H1 (cell line): ENCODE measurements at regions not wholly inside any gene's neighbourhood (a gene's known extent, or its start where the extent isn't known, plus 50 kb on each side); places are given as distances from the start of the nearest gene placed in this dataset.

Experiments used
- CTCF ChIA-PET: fragments of 300-600 bp; sonication (Branson Sonifier 250); formaldehyde crosslinking; loops from one replicate; lab custom pipeline; 2021; ENCODE audit not compliant: partially characterized antibody; lab: Charles Lee
- POLR2A ChIA-PET: fragments of 300-600 bp; sonication (Branson Sonifier 250); formaldehyde crosslinking; loops from one replicate; lab custom pipeline; 2021; ENCODE audit warnings: inconsistent platforms; ENCODE audit not compliant: partially characterized antibody; lab: Charles Lee
- DNase-seq, 2 experiments: peaks; one replicate each; pipeline versions ENCODE4 v3.0.0 to v3.0.0-alpha.2; 2010 to 2022; ENCODE audit warnings: low spot score in 2 of 2, low read depth in 1 of 2, mixed read lengths in 1 of 2
- FAIRE-seq: peaks from 2 replicates; lab custom pipeline; 2011; peaks lifted over from hg19 to GRCh38; lab: Jason Lieb, UNC
- H2AFZ ChIP-seq: 2 replicates; pipeline ENCODE4 v1.8.1; 2012; ENCODE audit warnings: low read length, inconsistent platforms
- H2AK5ac ChIP-seq: 2 replicates; pipeline ENCODE4 v1.6.1; 2013; ENCODE audit warnings: low read depth, low read length
- H2BK120ac ChIP-seq: replicated peaks from 2 replicates; pipeline ENCODE3; 2013; ENCODE audit warnings: low read depth, low read length, inconsistent platforms
- H2BK12ac ChIP-seq: 2 replicates; pipeline ENCODE4 v1.6.1; 2013; ENCODE audit warnings: low read depth, low read length
- H2BK15ac ChIP-seq: 2 replicates; pipeline ENCODE4 v1.6.1; 2013; ENCODE audit warnings: low read length
- H2BK20ac ChIP-seq: 2 replicates; pipeline ENCODE4 v1.6.1; 2013; ENCODE audit warnings: low read length
- H2BK5ac ChIP-seq: 2 replicates; pipeline ENCODE4 v1.6.1; 2013; ENCODE audit warnings: low read depth, low read length
- H3K14ac ChIP-seq: 2 replicates; pipeline ENCODE4 v1.6.1; 2013; ENCODE audit warnings: inconsistent platforms; ENCODE audit not compliant: insufficient read length
- H3K18ac ChIP-seq: 2 replicates; pipeline ENCODE4 v1.6.1; 2013; ENCODE audit warnings: low read length; ENCODE audit errors: extremely low read depth
- H3K23ac ChIP-seq: 2 replicates; pipeline ENCODE4 v1.6.1; 2013; ENCODE audit warnings: inconsistent platforms; ENCODE audit not compliant: insufficient read length
- H3K23me2 ChIP-seq: 2 replicates; pipeline ENCODE4 v1.6.1; 2013; ENCODE audit warnings: low read depth, low read length
- H3K27ac ChIP-seq: 2 replicates; pipeline ENCODE4 v1.6.1; 2011; ENCODE audit warnings: low read depth, low read length, inconsistent platforms
- H3K27me3 ChIP-seq, 4 experiments: replicated peaks in 1 of 4; 1 replicate in 1 of 4; 2 replicates in 3 of 4; pipeline versions ENCODE4 v1.6.1 to v1.8.1; 2011 to 2013; ENCODE audit warnings: low read length in 3 of 4, mild to moderate bottlenecking in 3 of 4, inconsistent platforms in 2 of 4, mixed read lengths in 2 of 4, moderate library complexity in 1 of 4; ENCODE audit not compliant: control insufficient read depth in 3 of 4, insufficient read depth in 3 of 4; ENCODE audit errors: extremely low read depth in 1 of 4
- H3K36me3 ChIP-seq, 4 experiments: 2 replicates each; pipeline versions ENCODE4 v1.6.1 to v1.8.1; 2011 to 2013; ENCODE audit warnings: mild to moderate bottlenecking in 4 of 4, low read length in 3 of 4, moderate library complexity in 2 of 4, control low read depth in 1 of 4, inconsistent platforms in 1 of 4; ENCODE audit not compliant: insufficient read depth in 4 of 4, control insufficient read depth in 2 of 4
- H3K4ac ChIP-seq: replicated peaks from 2 replicates; pipeline ENCODE3; 2013; ENCODE audit warnings: low read length, low read depth, mixed read lengths, inconsistent platforms; ENCODE audit not compliant: insufficient read length
- H3K4me1 ChIP-seq, 4 experiments: replicated peaks in 1 of 4; 1 replicate in 1 of 4; 2 replicates in 3 of 4; pipeline versions ENCODE4 v1.6.1 to v1.8.1; 2011 to 2013; ENCODE audit warnings: low read length in 3 of 4, inconsistent platforms in 2 of 4, mixed read lengths in 1 of 4; ENCODE audit not compliant: insufficient read depth in 4 of 4, control insufficient read depth in 3 of 4
- H3K4me2 ChIP-seq, 2 experiments: 2 replicates each; pipeline versions ENCODE4 v1.6.1 to v1.8.1; 2011 to 2013; ENCODE audit warnings: low read depth in 2 of 2, low read length in 2 of 2, control low read depth in 1 of 2, inconsistent platforms in 1 of 2, mild to moderate bottlenecking in 1 of 2; ENCODE audit not compliant: insufficient read depth in 1 of 2
- H3K4me3 ChIP-seq, 4 experiments: fragments of 200-600, 300-600 bp in 1 of 4; sonication (generic), shearing (Covaris generic), sonication (Bioruptor Twin) in 1 of 4; 2 replicates each; pipeline versions ENCODE4 v1.5.1 to v1.8.1; 2011 to 2016; ENCODE audit warnings: low read length in 4 of 4, low read depth in 3 of 4, control low read depth in 2 of 4, inconsistent platforms in 2 of 4, mild to moderate bottlenecking in 2 of 4, mixed read lengths in 1 of 4, moderate library complexity in 1 of 4; ENCODE audit not compliant: insufficient read depth in 2 of 4; ENCODE audit errors: extremely low read depth in 1 of 4
- H3K56ac ChIP-seq: replicated peaks from 2 replicates; pipeline ENCODE3; 2013; ENCODE audit warnings: low read depth, mild to moderate bottlenecking, mixed read lengths, low read length, inconsistent platforms; ENCODE audit not compliant: insufficient read length
- H3K79me1 ChIP-seq: 2 replicates; pipeline ENCODE4 v1.6.1; 2013; ENCODE audit warnings: low read depth, low read length, control low read depth
- H3K79me2 ChIP-seq, 2 experiments: 2 replicates each; pipeline versions ENCODE4 v1.6.1 to v1.8.1; 2012 to 2013; ENCODE audit warnings: low read length in 2 of 2, mild to moderate bottlenecking in 2 of 2, inconsistent platforms in 1 of 2; ENCODE audit not compliant: insufficient read depth in 2 of 2, control insufficient read depth in 1 of 2
- H3K9ac ChIP-seq, 4 experiments: replicated peaks in 1 of 4; 1 replicate in 1 of 4; 2 replicates in 3 of 4; pipeline versions ENCODE4 v1.6.1 to v1.8.1; 2011 to 2013; ENCODE audit warnings: low read depth in 3 of 4, low read length in 3 of 4, control low read depth in 2 of 4, mild to moderate bottlenecking in 2 of 4, moderate library complexity in 2 of 4, inconsistent platforms in 1 of 4; ENCODE audit errors: extremely low read depth in 1 of 4
- H3K9me3 ChIP-seq, 2 experiments: 2 replicates each; pipeline versions ENCODE4 v1.6.1 to v1.8.1; 2012 to 2013; ENCODE audit warnings: mild to moderate bottlenecking in 2 of 2, moderate library complexity in 2 of 2, control low read depth in 1 of 2, inconsistent platforms in 1 of 2, low read depth in 1 of 2, low read length in 1 of 2, mixed read lengths in 1 of 2; ENCODE audit not compliant: insufficient read depth in 2 of 2
- H4K20me1 ChIP-seq, 2 experiments: replicated peaks in 1 of 2; 2 replicates each; pipeline versions ENCODE3 to v1.8.1; 2011 to 2013; ENCODE audit warnings: inconsistent platforms in 2 of 2, low read length in 2 of 2, mild to moderate bottlenecking in 1 of 2; ENCODE audit not compliant: insufficient read depth in 2 of 2, control insufficient read depth in 1 of 2
- H4K5ac ChIP-seq: 2 replicates; pipeline ENCODE4 v1.6.1; 2013; ENCODE audit warnings: low read length, low read depth, mixed read lengths, inconsistent platforms; ENCODE audit not compliant: insufficient read length
- H4K8ac ChIP-seq: 2 replicates; pipeline ENCODE4 v1.8.0; 2013; ENCODE audit warnings: mild to moderate bottlenecking, moderate library complexity, low read length, inconsistent platforms; ENCODE audit not compliant: insufficient read depth; ENCODE audit errors: extremely low read depth
- H4K91ac ChIP-seq: replicated peaks from 2 replicates; pipeline ENCODE3; 2013; ENCODE audit warnings: low read length, mixed read lengths, inconsistent platforms; ENCODE audit not compliant: insufficient read length
- ASH2L ChIP-seq: fragments of 200-600, 300-600 bp; sonication (generic); IDR thresholded peaks from one replicate; pipeline ENCODE4 v1.7.1; 2017; ENCODE audit warnings: low read length
- BACH1 ChIP-seq: IDR thresholded peaks from 2 replicates; pipeline ENCODE4 v1.6.1; 2012; ENCODE audit warnings: low read length, improper control_type of control experiment
- BCL11A ChIP-seq, 2 experiments: IDR thresholded peaks; one replicate each; pipeline ENCODE4 v1.6.1; 2011; ENCODE audit warnings: low read depth in 2 of 2, low read length in 2 of 2, mild to moderate bottlenecking in 2 of 2
- CEBPB ChIP-seq: IDR thresholded peaks from 2 replicates; pipeline ENCODE4 v1.6.1; 2012; ENCODE audit warnings: low read depth, low read length
- EP300 ChIP-seq, 2 experiments: IDR thresholded peaks; 1 replicate in 1 of 2; 2 replicates in 1 of 2; pipeline ENCODE4 v1.6.1; 2011 to 2012; ENCODE audit warnings: low read depth in 2 of 2, low read length in 2 of 2, mild to moderate bottlenecking in 2 of 2, borderline replicate concordance in 1 of 2, inconsistent platforms in 1 of 2, moderate library complexity in 1 of 2
- EZH2 ChIP-seq: fragments of 200-600 bp; sonication (generic); IDR thresholded peaks from 2 replicates; pipeline ENCODE4 v1.7.1; 2012; ENCODE audit warnings: low read depth, mild to moderate bottlenecking, moderate library complexity, low read length, inconsistent platforms; ENCODE audit not compliant: severe bottlenecking
- KDM5A ChIP-seq: fragments of 200-600 bp; IDR thresholded peaks from 2 replicates; pipeline ENCODE4 v1.7.1; 2012; ENCODE audit warnings: mild to moderate bottlenecking, low read length, inconsistent platforms, mixed read lengths
- MAFK ChIP-seq: IDR thresholded peaks from 2 replicates; pipeline ENCODE4 v1.6.1; 2012; ENCODE audit warnings: low read depth, mild to moderate bottlenecking, improper control_type of control experiment, low read length
- RBBP5 ChIP-seq: IDR thresholded peaks from 2 replicates; pipeline ENCODE4 v1.7.1; 2012; ENCODE audit warnings: low read depth, mild to moderate bottlenecking, inconsistent platforms, low read length, moderate library complexity, borderline replicate concordance
- SIX5 ChIP-seq: IDR thresholded peaks from 2 replicates; pipeline ENCODE4 v1.6.1; 2011; ENCODE audit warnings: mild to moderate bottlenecking, low read depth, low read length
- SP2 ChIP-seq: IDR thresholded peaks from 2 replicates; pipeline ENCODE4 v1.6.1; 2012; ENCODE audit warnings: mild to moderate bottlenecking, low read length, inconsistent platforms
- TAF7 ChIP-seq: optimal IDR thresholded peaks from 2 replicates; pipeline ENCODE3; 2011; ENCODE audit warnings: low read depth, mild to moderate bottlenecking, inconsistent platforms, low read length, moderate library complexity, borderline replicate concordance
- WGBS, 2 experiments: shearing (Covaris generic) in 1 of 2; methylation state at CpG; one replicate each; pipeline versions ENCODE4 v1.1.6 to v1.1.7; 2013 to 2015; ENCODE audit warnings: low lambda C conversion rate in 2 of 2, mixed read lengths in 2 of 2, inconsistent platforms in 1 of 2, low coverage in 1 of 2, missing lambda C conversion rate in 1 of 2; ENCODE audit not compliant: insufficient replicate concordance in 2 of 2, insufficient coverage in 1 of 2, insufficient read length in 1 of 2; ENCODE audit errors: extremely low coverage in 1 of 2, missing lambda C conversion rate in 1 of 2; 5-methylcytosine and 5-hydroxymethylcytosine counted together
- TF ChIP-seq, protein P1 (sequence below): IDR thresholded peaks from 2 replicates; pipeline ENCODE4 v1.6.1; 2012; ENCODE audit warnings: inconsistent platforms

- H2BK12ac ChIP-seq = no peak overlapping the region
- no peak overlapping the region for H3K4ac ChIP-seq
- peaks cover 0 to 8% of the 10 kb centered on the region in 2 experiments; a peak in 1 of 4 replicates for H3K9me3 ChIP-seq
- no peak overlapping the region for H2BK120ac ChIP-seq
- H3K14ac ChIP-seq = no peak overlapping the region
- H3K56ac ChIP-seq = no peak overlapping the region
- H3K79me1 ChIP-seq = no peaks in the 10 kb centered on the region
- TF ChIP-seq BCL11A (IDR thresholded peaks at IDR 0.05; ENCODE audit: low read depth in 2 of 2, low read length in 2 of 2) (no peak), KDM5A (no peak), TAF7 (no peak), SIX5 (no peak), BACH1 (no peak), EZH2 (no peak), CEBPB (no peak), SP2 (no peak), MAFK (no peak), ASH2L (no peak), RBBP5 (no peak), EP300 (IDR thresholded peaks at IDR 0.05; ENCODE audit: borderline replicate concordance in 1 of 2, low read depth in 2 of 2, low read length in 2 of 2) (no peak)
- TF ChIP-seq, protein P1, sequence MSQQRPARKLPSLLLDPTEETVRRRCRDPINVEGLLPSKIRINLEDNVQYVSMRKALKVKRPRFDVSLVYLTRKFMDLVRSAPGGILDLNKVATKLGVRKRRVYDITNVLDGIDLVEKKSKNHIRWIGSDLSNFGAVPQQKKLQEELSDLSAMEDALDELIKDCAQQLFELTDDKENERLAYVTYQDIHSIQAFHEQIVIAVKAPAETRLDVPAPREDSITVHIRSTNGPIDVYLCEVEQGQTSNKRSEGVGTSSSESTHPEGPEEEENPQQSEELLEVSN = no peak
- TF ChIP-seq, all 59 proteins: peak for 0
- H3K23ac ChIP-seq = no peak overlapping the region
- H4K8ac ChIP-seq = no peak overlapping the region
- FAIRE-seq (no peak), DNase-seq (no peak)
- no peaks in the 10 kb centered on the region for H3K79me2 ChIP-seq
- no peak overlapping the region for H2BK15ac ChIP-seq
- no peaks in the 10 kb centered on the region for H4K20me1 ChIP-seq
- no peaks in the 10 kb centered on the region for H3K4me1 ChIP-seq
- H2AFZ ChIP-seq = no peak overlapping the region
- no peak overlapping the region for H3K4me2 ChIP-seq
- H3K23me2 ChIP-seq = no peaks in the 10 kb centered on the region
- H3K4me3 ChIP-seq = no peak overlapping the region
- no peak overlapping the region for H4K91ac ChIP-seq
- ChIA-PET POLR2A (no interaction called here), CTCF (interaction anchor here (1.6 kb wide), 1 partner anchor 10 kb away, joined by 3 read pairs; no protein-coding TSS in a partner anchor)
- H3K27ac ChIP-seq = no peak overlapping the region
- H2BK5ac ChIP-seq = no peak overlapping the region
- H3K18ac ChIP-seq = no peak overlapping the region
- no peak overlapping the region for H4K5ac ChIP-seq
- no peaks in the 10 kb centered on the region for H3K27me3 ChIP-seq
- no peak overlapping the region for H2AK5ac ChIP-seq
- H2BK20ac ChIP-seq = no peak overlapping the region
- peaks cover 0 to 4% (median 0%) of the 10 kb centered on the region in 4 experiments; a peak in 1 of 8 replicates for H3K36me3 ChIP-seq
- WGBS, 2 experiments = 95% methylated on average over 15 of the region's 16 CpGs; no CpG with 5 or more reads in 1 of the 2 experiments
- H3K9ac ChIP-seq = no peak overlapping the region
Observed at GRCh38 chr7:84876061-84876821, 310.6 kb downstream of the SEMA3D start.
